DOHH2 (cell line): ENCODE measurements at regions not wholly inside any gene's neighbourhood (a gene's known extent, or its start where the extent isn't known, plus 50 kb on each side); places are given as distances from the start of the nearest gene placed in this dataset.

Experiments used
- H3F3A ChIP-seq: fragments of 200-600 bp; sonication (generic), shearing (Covaris generic); 2 replicates; pipeline ENCODE4 v1.6.0; 2016; ENCODE audit warnings: antibody characterized with exemption, mild to moderate bottlenecking; ENCODE audit not compliant: control insufficient read depth, insufficient read depth
- H3K27ac ChIP-seq: fragments of 200-600 bp; sonication (generic); 2 replicates; pipeline ENCODE4 v1.5.1; 2014; ENCODE audit warnings: low read depth, mild to moderate bottlenecking, low read length, moderate library complexity
- H3K27me3 ChIP-seq: fragments of 200-600 bp; sonication (generic); 2 replicates; pipeline ENCODE4 v1.6.1; 2014; ENCODE audit warnings: mild to moderate bottlenecking, low read length, mixed read lengths; ENCODE audit not compliant: control insufficient read depth
- H3K36me3 ChIP-seq: fragments of 200-600 bp; sonication (generic); 2 replicates; pipeline ENCODE4 v1.6.1; 2014; ENCODE audit warnings: mild to moderate bottlenecking, low read length, moderate library complexity, mixed read lengths; ENCODE audit not compliant: control insufficient read depth
- H3K4me1 ChIP-seq: fragments of 200-600 bp; sonication (generic); 2 replicates; pipeline ENCODE4 v1.6.1; 2014; ENCODE audit warnings: mild to moderate bottlenecking, low read length, mixed read lengths; ENCODE audit not compliant: control insufficient read depth
- H3K4me2 ChIP-seq: fragments of 200-600 bp; sonication (generic); 2 replicates; pipeline ENCODE4 v1.6.0; 2014; ENCODE audit warnings: mild to moderate bottlenecking, low read length, moderate library complexity
- H3K4me3 ChIP-seq: fragments of 200-600 bp; sonication (generic); 2 replicates; pipeline ENCODE4 v1.5.1; 2014; ENCODE audit warnings: mild to moderate bottlenecking, low read length, mixed read lengths
- H3K79me2 ChIP-seq: fragments of 200-600 bp; sonication (generic); 2 replicates; pipeline ENCODE4 v1.6.1; 2014; ENCODE audit warnings: mild to moderate bottlenecking, low read length, mixed read lengths; ENCODE audit not compliant: control insufficient read depth
- H3K9me2 ChIP-seq: fragments of 200-600 bp; sonication (generic); replicated peaks from 2 replicates; pipeline ENCODE4 v1.6.1; 2014; ENCODE audit warnings: mild to moderate bottlenecking, low read length, mixed read lengths; ENCODE audit not compliant: control insufficient read depth
- H3K9me3 ChIP-seq: fragments of 200-600 bp; sonication (generic); 2 replicates; pipeline ENCODE4 v1.6.1; 2014; ENCODE audit warnings: antibody characterized with exemption, low read length, mixed read lengths; ENCODE audit not compliant: control insufficient read depth, insufficient read depth
- H4K20me1 ChIP-seq: fragments of 200-600 bp; sonication (generic); 2 replicates; pipeline ENCODE4 v1.6.0; 2014; ENCODE audit warnings: low read depth, mild to moderate bottlenecking, antibody characterized with exemption, low read length, moderate library complexity; ENCODE audit not compliant: control insufficient read depth, insufficient read depth
- CTCF ChIP-seq: fragments of 200-600 bp; sonication (generic); IDR thresholded peaks from one replicate; pipeline ENCODE4 v1.5.1; 2014; ENCODE audit warnings: antibody characterized with exemption, mild to moderate bottlenecking, low read depth, low read length; ENCODE audit not compliant: poor library complexity, severe bottlenecking
- EZH2phosphoT487 ChIP-seq: fragments of 200-600 bp; sonication (generic); IDR thresholded peaks from 2 replicates; pipeline ENCODE4 v1.6.1; 2017; ENCODE audit warnings: borderline replicate concordance, mild to moderate bottlenecking, antibody characterized with exemption, low read length, moderate library complexity, mixed read lengths

GRCh38 chr3:25252291-25252690 lies 175.8 kb upstream of the RARB start:
- H3K4me2 ChIP-seq, result no peak overlapping the region
- H4K20me1 ChIP-seq, result no peaks in the 10 kb centered on the region
- TF ChIP-seq CTCF, result no peak
- TF ChIP-seq EZH2phosphoT487, result no peak
- no peak overlapping the region for H3K27ac ChIP-seq
- no peaks in the 10 kb centered on the region for H3K4me1 ChIP-seq
- no peaks in the 10 kb centered on the region for H3K9me2 ChIP-seq
- no peaks in the 10 kb centered on the region for H3K27me3 ChIP-seq
- H3K36me3 ChIP-seq, result no peaks in the 10 kb centered on the region
- H3K4me3 ChIP-seq, result no peak overlapping the region
- no peaks in the 10 kb centered on the region for H3K9me3 ChIP-seq
- H3K79me2 ChIP-seq, result no peaks in the 10 kb centered on the region
- H3F3A ChIP-seq, result no peaks in the 10 kb centered on the region

DNA sequence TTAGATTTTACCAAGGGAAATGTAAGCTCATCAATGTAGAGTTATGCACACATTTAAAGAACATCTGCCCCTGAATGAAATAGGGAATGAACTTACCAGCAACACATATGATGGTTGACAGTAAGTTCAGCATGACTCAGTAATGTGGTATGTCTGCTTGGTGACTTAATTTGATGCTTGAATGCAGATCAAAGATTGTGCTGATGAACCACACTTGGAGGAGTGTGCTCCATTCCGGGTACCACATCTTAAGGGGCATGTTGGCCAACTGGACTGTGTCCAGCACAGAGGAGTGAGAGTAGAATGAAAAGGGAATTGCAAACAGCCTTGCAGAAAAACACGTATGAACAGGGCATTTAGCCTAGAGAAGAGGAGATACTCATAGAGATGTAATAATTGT lies 171.0 kb upstream of the RARB start:
- Histone ChIP-seq H3K9me3 (no peaks in the 10 kb centered on the region), H3K36me3 (no peaks in the 10 kb centered on the region), H3K9me2 (no peaks in the 10 kb centered on the region), H4K20me1 (no peaks in the 10 kb centered on the region), H3K4me3 (no peak overlapping the region), H3K4me1 (no peaks in the 10 kb centered on the region), H3K4me2 (no peak overlapping the region), H3K79me2 (no peaks in the 10 kb centered on the region), H3K27ac (no peak overlapping the region), H3F3A (no peaks in the 10 kb centered on the region), H3K27me3 (no peaks in the 10 kb centered on the region)
- TF ChIP-seq CTCF (no peak), EZH2phosphoT487 (no peak)

GRCh38 chr3:25259871-25260270 lies 168.2 kb upstream of the RARB start:
- Histone ChIP-seq H3K4me2 (no peak overlapping the region), H3K27ac (no peak overlapping the region), H3K27me3 (no peaks in the 10 kb centered on the region), H3K9me3 (no peaks in the 10 kb centered on the region), H3F3A (no peaks in the 10 kb centered on the region), H4K20me1 (no peaks in the 10 kb centered on the region), H3K4me3 (no peak overlapping the region), H3K79me2 (no peaks in the 10 kb centered on the region), H3K9me2 (no peaks in the 10 kb centered on the region; the same call in 1 of the 2 replicates), H3K36me3 (no peaks in the 10 kb centered on the region), H3K4me1 (no peaks in the 10 kb centered on the region)
- TF ChIP-seq EZH2phosphoT487 (no peak), CTCF (no peak)

DNA sequence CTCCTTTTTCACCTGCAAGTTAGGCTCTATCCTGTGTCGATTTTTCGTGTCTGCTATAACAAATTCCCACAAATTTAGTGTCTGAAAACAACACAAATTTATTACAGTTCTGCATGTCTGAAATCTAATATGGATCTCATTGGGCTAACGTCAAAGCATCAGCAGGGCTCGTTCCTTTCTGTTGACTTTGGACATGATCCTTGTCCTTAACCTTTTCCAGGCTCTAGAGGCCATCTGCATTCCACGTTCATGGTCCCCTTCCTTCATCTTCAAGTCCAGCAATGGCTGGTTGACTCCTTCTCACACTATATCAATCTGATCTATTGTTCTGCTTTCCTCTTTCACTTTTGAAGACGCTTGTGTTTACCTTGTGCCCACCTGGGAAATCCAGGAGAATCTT lies 165.7 kb upstream of the RARB start:
- H3K4me1 ChIP-seq, result no peaks in the 10 kb centered on the region
- H3K4me2 ChIP-seq, result no peak overlapping the region
- no peaks in the 10 kb centered on the region for H3K27me3 ChIP-seq
- H3K36me3 ChIP-seq, result no peaks in the 10 kb centered on the region
- no peak overlapping the region for H3K4me3 ChIP-seq
- no peaks in the 10 kb centered on the region for H4K20me1 ChIP-seq
- TF ChIP-seq CTCF (no peak), EZH2phosphoT487 (no peak)
- H3K9me2 ChIP-seq, result no peaks in the 10 kb centered on the region; the same call in 1 of the 2 replicates
- H3K27ac ChIP-seq, result no peak overlapping the region
- H3K9me3 ChIP-seq, result no peaks in the 10 kb centered on the region
- no peaks in the 10 kb centered on the region for H3F3A ChIP-seq
- no peaks in the 10 kb centered on the region for H3K79me2 ChIP-seq
